HepG2 (cell line): ENCODE measurements at regions not wholly inside any gene's neighbourhood (a gene's known extent, or its start where the extent isn't known, plus 50 kb on each side); places are given as distances from the start of the nearest gene placed in this dataset.

Experiments
- ATAC-seq: fragments of 200-7000 bp; cut with Tn5 transposase; 3 replicates; pipeline ENCODE4 v1.9.1; 2020; ENCODE audit warnings: mild to moderate bottlenecking, moderate library complexity
- BruUV-seq: library from RNA; stranded (reverse); fragments of 400-500 nt; replicated peaks from 2 replicates; lab custom pipeline; 2021; lab: Mats Ljungman, UMichigan
- CTCF ChIA-PET: fragments of 300-600 bp; formaldehyde crosslinking; extraction: SDS; loops from one replicate; lab custom pipeline; 2021; ENCODE audit warnings: low total read pairs, inconsistent platforms, low intra/inter-chr PET ratio; lab: Yijun Ruan, JAX
- POLR2A ChIA-PET: fragments of 350-600 bp; sonication (Branson Sonifier 250); formaldehyde crosslinking; loops from one replicate; lab custom pipeline; 2020; ENCODE audit warnings: antibody characterized with exemption, inconsistent platforms; lab: Yijun Ruan, JAX
- DNase-seq: peaks from one replicate; pipeline ENCODE4 v3.0.0-alpha.2; 2015; ENCODE audit warnings: low spot score
- FAIRE-seq: peaks from 3 replicates; lab custom pipeline; 2011; peaks lifted over from hg19 to GRCh38; lab: Jason Lieb, UNC
- H2AFZ ChIP-seq: one replicate; pipeline ENCODE4 v1.6.1; 2011; ENCODE audit warnings: low read length, inconsistent platforms
- H3K27ac ChIP-seq: fragments of 300-600 bp; 3 replicates; pipeline ENCODE4 v1.8.0; 2011; ENCODE audit warnings: mixed run types, mild to moderate bottlenecking, mixed read lengths, low read length, inconsistent platforms; ENCODE audit not compliant: insufficient read depth; ENCODE audit errors: extremely low read length
- H3K27me3 ChIP-seq, 2 experiments: fragments of 200-600 bp in 1 of 2; 2 replicates in 1 of 2; 3 replicates in 1 of 2; pipeline versions ENCODE4 v1.6.0 to v1.8.0; 2011; ENCODE audit warnings: low read length in 2 of 2, mild to moderate bottlenecking in 2 of 2, moderate library complexity in 2 of 2, inconsistent platforms in 1 of 2; ENCODE audit not compliant: insufficient read depth in 2 of 2, control insufficient read depth in 1 of 2
- H3K36me3 ChIP-seq, 2 experiments: fragments of 200-600 bp in 1 of 2; replicated peaks in 1 of 2; 2 replicates in 1 of 2; 3 replicates in 1 of 2; pipeline versions ENCODE4 v1.5.1 to v1.8.0; 2011; ENCODE audit warnings: low read length in 2 of 2, inconsistent platforms in 1 of 2; ENCODE audit not compliant: insufficient read depth in 2 of 2, control insufficient read depth in 1 of 2
- H3K4me1 ChIP-seq: 2 replicates; pipeline ENCODE4 v1.5.1; 2012; ENCODE audit warnings: low read length, inconsistent platforms; ENCODE audit not compliant: insufficient read depth
- H3K4me2 ChIP-seq: 2 replicates; pipeline ENCODE4 v1.6.0; 2011; ENCODE audit warnings: low read depth, low read length, inconsistent platforms
- H3K4me3 ChIP-seq, 3 experiments: fragments of 200-600 bp in 1 of 3; sonication (generic), shearing (Covaris generic) in 1 of 3; replicated peaks in 1 of 3; 2 replicates each; pipeline ENCODE4 v1.5.1; 2011 to 2016; ENCODE audit warnings: low read length in 3 of 3, inconsistent platforms in 2 of 3, low read depth in 2 of 3, mild to moderate bottlenecking in 2 of 3, control low read depth in 1 of 3, mixed read lengths in 1 of 3; ENCODE audit not compliant: insufficient read depth in 1 of 3
- H3K79me2 ChIP-seq: one replicate; pipeline ENCODE4 v1.6.1; 2011; ENCODE audit warnings: low read length, inconsistent platforms; ENCODE audit not compliant: insufficient read depth
- H3K9ac ChIP-seq: 2 replicates; pipeline ENCODE4 v1.6.0; 2011; ENCODE audit warnings: mild to moderate bottlenecking, low read depth, low read length, inconsistent platforms; ENCODE audit not compliant: insufficient read depth
- H3K9me3 ChIP-seq: 2 replicates; pipeline ENCODE4 v1.5.1; 2012; ENCODE audit warnings: mild to moderate bottlenecking, low read length
- H4K20me1 ChIP-seq: 2 replicates; pipeline ENCODE4 v1.6.0; 2011; ENCODE audit warnings: inconsistent platforms, mild to moderate bottlenecking, low read length, moderate library complexity; ENCODE audit not compliant: insufficient read depth
- NFIC ChIP-seq: IDR thresholded peaks from 2 replicates; pipeline ENCODE4 v1.6.1; 2012; ENCODE audit warnings: mild to moderate bottlenecking, low read length, inconsistent platforms
- PAX8 ChIP-seq: sonication (generic); formaldehyde crosslinking; IDR thresholded peaks from 2 replicates; pipeline ENCODE4 v1.8.0; 2022; ENCODE audit warnings: mild to moderate bottlenecking, missing genetic modification reagents, borderline replicate concordance
- TIGD3 ChIP-seq: sonication (generic); formaldehyde crosslinking; IDR thresholded peaks from 2 replicates; pipeline ENCODE4 v1.5.1; 2020; ENCODE audit warnings: mild to moderate bottlenecking, missing genetic modification reagents, borderline replicate concordance
- XBP1 ChIP-seq: sonication (generic); formaldehyde crosslinking; IDR thresholded peaks from 2 replicates; pipeline ENCODE4 v1.5.0; 2020; ENCODE audit warnings: missing genetic modification reagents
- ZKSCAN8 ChIP-seq: IDR thresholded peaks from 2 replicates; pipeline ENCODE4 v1.6.1; 2016; ENCODE audit warnings: borderline replicate concordance, missing genetic modification reagents, missing compliant biosample characterization
- ZNF180 ChIP-seq: sonication (generic); formaldehyde crosslinking; IDR thresholded peaks from 2 replicates; pipeline ENCODE4 v1.4.0; 2020; ENCODE audit warnings: low read depth, missing genetic modification reagents, borderline replicate concordance
- ZNF749 ChIP-seq: sonication (generic); formaldehyde crosslinking; IDR thresholded peaks from 2 replicates; pipeline ENCODE4 v1.8.0; 2022; ENCODE audit warnings: mild to moderate bottlenecking, missing genetic modification reagents, moderate library complexity, borderline replicate concordance
- WGBS: methylation state at CpG from one replicate; pipeline ENCODE4 v1.1.6; 2017; ENCODE audit warnings: low lambda C conversion rate; 5-methylcytosine and 5-hydroxymethylcytosine counted together
- in situ Hi-C: cut with HindIII; loops from 2 replicates; pipeline ENCODE4 v1.10.0; 2017; ENCODE audit warnings: low pct_unique_long_range_greater_than_20kb; ENCODE audit not compliant: extremely low pct_ligation_motif_present
- intact Hi-C: fragments of 100-400 bp; cut with micrococcal nuclease; formaldehyde crosslinking; loops from one replicate; pipeline ENCODE4 v1.10.0; 2022; ENCODE audit not compliant: unreplicated experiment

GRCh38 chr16:80274576-80275191 lies 266.1 kb upstream of the DYNLRB2 start (continued):
- TF ChIP-seq ZNF180 (CRISPR knock-in tag) (no peak), TIGD3 (CRISPR knock-in tag) (no peak), PAX8 (no peak), ZNF749 (no peak), NFIC (no peak)

- no peak for ATAC-seq
- no peaks in the 10 kb centered on the region for H3K9me3 ChIP-seq
- TF ChIP-seq ZKSCAN8 (CRISPR knock-in tag) (peak; percentile 92; the same call in 1 of the 2 replicates), XBP1 (no peak)
- H4K20me1 ChIP-seq = no peaks in the 10 kb centered on the region
- H3K4me3 ChIP-seq = no peak overlapping the region
- no peaks in the 10 kb centered on the region for H3K4me1 ChIP-seq
- no peak for DNase-seq
- no peak overlapping the region for H2AFZ ChIP-seq
- ChIA-PET POLR2A (interaction anchor here (1.3 to 1.7 kb wide), 2 partner anchors 8 to 10 kb away, joined by 6 read pairs; no protein-coding TSS in a partner anchor), CTCF (no interaction called here)
- H3K79me2 ChIP-seq = no peaks in the 10 kb centered on the region
- no peak overlapping the region for H3K27ac ChIP-seq
- in situ Hi-C loops = no loop called here
- BruUV-seq = no TSS peak
- FAIRE-seq = no peak
- intact Hi-C loops = no loop called here
- no peaks in the 10 kb centered on the region for H3K36me3 ChIP-seq
- H3K27me3 ChIP-seq = no peaks in the 10 kb centered on the region
- 31% methylated on average over 4 of the region's 4 CpGs for WGBS
- no peak overlapping the region for H3K9ac ChIP-seq
- no peak overlapping the region for H3K4me2 ChIP-seq
These were observed 266.9 kb upstream of the DYNLRB2 start for GRCh38 chr16:80273635-80274538.
